Caco-2 (cell line): ENCODE measurements at regions not wholly inside any gene's neighbourhood (a gene's known extent, or its start where the extent isn't known, plus 50 kb on each side); places are given as distances from the start of the nearest gene placed in this dataset.

Source experiments
- BruUV-seq: library from RNA; stranded (reverse); fragments of 400-500 nt; replicated peaks from 2 replicates; lab custom pipeline; 2021; lab: Mats Ljungman, UMichigan
- CTCF ChIA-PET: fragments of 300-600 bp; sonication (Branson Sonifier 250); formaldehyde crosslinking; loops from one replicate; lab custom pipeline; 2022; ENCODE audit warnings: antibody characterized with exemption; lab: Charles Lee
- POLR2A ChIA-PET: fragments of 300-600 bp; sonication (Branson Sonifier 250); formaldehyde crosslinking; loops from one replicate; lab custom pipeline; 2022; ENCODE audit warnings: antibody characterized with exemption; lab: Charles Lee
- DNase-seq, 2 experiments: peaks; one replicate each; pipeline versions ENCODE4 v3.0.0 to v3.0.0-alpha.2; 2020 to 2022
- H3K27me3 ChIP-seq: replicated peaks from 2 replicates; pipeline ENCODE4 v1.6.0; 2011; ENCODE audit warnings: low read length; ENCODE audit not compliant: control insufficient read depth, insufficient read depth
- H3K36me3 ChIP-seq: 2 replicates; pipeline ENCODE4 v1.5.1; 2011; ENCODE audit warnings: low read length; ENCODE audit not compliant: control insufficient read depth, insufficient read depth
- H3K4me1 ChIP-seq: fragments of 250-450 bp; sonication (Bioruptor Pico); 2 replicates; pipeline ENCODE4 v1.5.1; 2020; ENCODE audit warnings: mild to moderate bottlenecking
- H3K4me3 ChIP-seq: 2 replicates; pipeline ENCODE4 v1.5.1; 2011; ENCODE audit warnings: low read depth, mild to moderate bottlenecking, control low read depth, low read length
- H3K9me3 ChIP-seq: fragments of 250-450 bp; sonication (Bioruptor Pico); 2 replicates; pipeline ENCODE4 v1.5.1; 2020; ENCODE audit warnings: mild to moderate bottlenecking, moderate library complexity
- H3K27ac Mint-ChIP-seq: one replicate; pipeline ENCODE4 v1.8.0; 2022; ENCODE audit warnings: mixed read lengths; ENCODE audit not compliant: unreplicated experiment
- H3K27me3 Mint-ChIP-seq: one replicate; pipeline ENCODE4 v1.8.0; 2022; ENCODE audit warnings: mixed read lengths; ENCODE audit not compliant: insufficient read depth, unreplicated experiment
- H3K36me3 Mint-ChIP-seq: one replicate; pipeline ENCODE4 v1.8.0; 2022; ENCODE audit warnings: mild to moderate bottlenecking, mixed read lengths; ENCODE audit not compliant: insufficient read depth, unreplicated experiment
- H3K4me1 Mint-ChIP-seq: one replicate; pipeline ENCODE4 v1.8.0; 2022; ENCODE audit warnings: low read depth, mixed read lengths; ENCODE audit not compliant: unreplicated experiment
- H3K4me3 Mint-ChIP-seq: one replicate; pipeline ENCODE4 v1.8.0; 2022; ENCODE audit warnings: mild to moderate bottlenecking, moderate library complexity, mixed read lengths; ENCODE audit not compliant: unreplicated experiment
- H3K9me3 Mint-ChIP-seq: one replicate; pipeline ENCODE4 v1.8.0; 2022; ENCODE audit warnings: mixed read lengths; ENCODE audit not compliant: unreplicated experiment
- CTCF ChIP-seq, 2 experiments: fragments of 200-600 bp in 1 of 2; IDR thresholded peaks; 1 replicate in 1 of 2; 2 replicates in 1 of 2; pipeline versions ENCODE4 v1.5.1 to v1.8.0; 2011 to 2022; ENCODE audit warnings: antibody characterized with exemption in 1 of 2, control low read depth in 1 of 2, inconsistent platforms in 1 of 2, low read depth in 1 of 2, low read length in 1 of 2, mild to moderate bottlenecking in 1 of 2, moderate library complexity in 1 of 2; ENCODE audit not compliant: insufficient read depth in 1 of 2, severe bottlenecking in 1 of 2, unreplicated experiment in 1 of 2
- intact Hi-C: fragments of 100-400 bp; cut with micrococcal nuclease; formaldehyde crosslinking; loops from one replicate; pipeline ENCODE4 v1.10.0; 2022; ENCODE audit not compliant: unreplicated experiment

GRCh38 chr11:34775417-34775888 lies 140.7 kb downstream of the APIP start:
- Mint-ChIP-seq H3K9me3 (peaks cover 11% of the 10 kb centered on the region), H3K36me3 (no peaks in the 10 kb centered on the region), H3K4me1 (no peaks in the 10 kb centered on the region), H3K4me3 (no peak overlapping the region), H3K27me3 (peaks cover 10% of the 10 kb centered on the region), H3K27ac (no peak overlapping the region)
- no peak for TF ChIP-seq CTCF (IDR thresholded peaks at IDR 0.05; ENCODE audit: insufficient read depth in 1 of 2, low read depth in 1 of 2, low read length in 1 of 2, severe bottlenecking in 1 of 2, unreplicated experiment in 1 of 2)
- Histone ChIP-seq H3K27me3 (no peaks in the 10 kb centered on the region), H3K4me3 (no peak overlapping the region), H3K4me1 (no peaks in the 10 kb centered on the region), H3K36me3 (no peaks in the 10 kb centered on the region), H3K9me3 (no peaks in the 10 kb centered on the region)
- POLR2A ChIA-PET = no interaction called here
- BruUV-seq = no TSS peak
- intact Hi-C loops = no loop called here
- DNase-seq = no peak
- CTCF ChIA-PET = no interaction called here

- no peaks in the 10 kb centered on the region for H3K36me3 Mint-ChIP-seq
- ChIA-PET CTCF (no interaction called here), POLR2A (no interaction called here)
Measured at GRCh38 chr11:34774604-34775003, 141.6 kb downstream of the APIP start.

GRCh38 chr11:34773826-34774225 lies 142.4 kb downstream of the APIP start:
- BruUV-seq = no TSS peak
- Mint-ChIP-seq H3K4me3 (no peak overlapping the region), H3K27me3 (peaks cover 5% of the 10 kb centered on the region), H3K36me3 (no peaks in the 10 kb centered on the region), H3K4me1 (no peaks in the 10 kb centered on the region), H3K27ac (no peak overlapping the region), H3K9me3 (peaks cover 11% of the 10 kb centered on the region)
- POLR2A ChIA-PET = no interaction called here
- intact Hi-C loops = no loop called here
- Histone ChIP-seq H3K4me1 (no peaks in the 10 kb centered on the region), H3K4me3 (no peak overlapping the region), H3K9me3 (no peaks in the 10 kb centered on the region), H3K27me3 (no peaks in the 10 kb centered on the region), H3K36me3 (no peaks in the 10 kb centered on the region)
- no peak for DNase-seq
- CTCF ChIA-PET = no interaction called here
- TF ChIP-seq CTCF (IDR thresholded peaks at IDR 0.05; ENCODE audit: insufficient read depth in 1 of 2, low read depth in 1 of 2, low read length in 1 of 2, severe bottlenecking in 1 of 2, unreplicated experiment in 1 of 2) = no peak

More at GRCh38 chr11:34774604-34775003, 141.6 kb downstream of the APIP start:
- no peak for TF ChIP-seq CTCF (IDR thresholded peaks at IDR 0.05; ENCODE audit: insufficient read depth in 1 of 2, low read depth in 1 of 2, low read length in 1 of 2, severe bottlenecking in 1 of 2, unreplicated experiment in 1 of 2)
- peaks cover 10% of the 10 kb centered on the region for H3K27me3 Mint-ChIP-seq
- Histone ChIP-seq H3K27me3 (no peaks in the 10 kb centered on the region), H3K36me3 (no peaks in the 10 kb centered on the region), H3K4me1 (no peaks in the 10 kb centered on the region), H3K9me3 (no peaks in the 10 kb centered on the region), H3K4me3 (no peak overlapping the region)
- BruUV-seq = no TSS peak
- peaks cover 11% of the 10 kb centered on the region for H3K9me3 Mint-ChIP-seq
- H3K4me1 Mint-ChIP-seq = no peaks in the 10 kb centered on the region
- DNase-seq = no peak
- intact Hi-C loops = no loop called here
- no peak overlapping the region for H3K4me3 Mint-ChIP-seq
- H3K27ac Mint-ChIP-seq = no peak overlapping the region
